ENCODE measurements at regions not wholly inside any gene's neighbourhood (a gene's known extent, or its start where the extent isn't known, plus 50 kb on each side); places are given as distances from the start of the nearest gene placed in this dataset.

- TF ChIP-seq NFYB (CRISPR knock-in tag; conservative IDR thresholded peaks at IDR 0.05; ENCODE audit: low read depth): no peak
- TF ChIP-seq ZSCAN18 (CRISPR knock-in tag; IDR thresholded peaks at IDR 0.05): no peak
- TF ChIP-seq NR2C2 (CRISPR knock-in tag; IDR thresholded peaks at IDR 0.05): no peak
- TF ChIP-seq, protein P1, sequence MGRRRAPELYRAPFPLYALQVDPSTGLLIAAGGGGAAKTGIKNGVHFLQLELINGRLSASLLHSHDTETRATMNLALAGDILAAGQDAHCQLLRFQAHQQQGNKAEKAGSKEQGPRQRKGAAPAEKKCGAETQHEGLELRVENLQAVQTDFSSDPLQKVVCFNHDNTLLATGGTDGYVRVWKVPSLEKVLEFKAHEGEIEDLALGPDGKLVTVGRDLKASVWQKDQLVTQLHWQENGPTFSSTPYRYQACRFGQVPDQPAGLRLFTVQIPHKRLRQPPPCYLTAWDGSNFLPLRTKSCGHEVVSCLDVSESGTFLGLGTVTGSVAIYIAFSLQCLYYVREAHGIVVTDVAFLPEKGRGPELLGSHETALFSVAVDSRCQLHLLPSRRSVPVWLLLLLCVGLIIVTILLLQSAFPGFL (CRISPR knock-in tag; IDR thresholded peaks at IDR 0.05; ENCODE audit: borderline replicate concordance): no peak
- TF ChIP-seq ZNF263 (CRISPR knock-in tag; IDR thresholded peaks at IDR 0.05; ENCODE audit: low read depth): no peak
Measured at GRCh38 chr22:34283844-34284243, 363.6 kb upstream of the LARGE1 start (continued).

DNA sequence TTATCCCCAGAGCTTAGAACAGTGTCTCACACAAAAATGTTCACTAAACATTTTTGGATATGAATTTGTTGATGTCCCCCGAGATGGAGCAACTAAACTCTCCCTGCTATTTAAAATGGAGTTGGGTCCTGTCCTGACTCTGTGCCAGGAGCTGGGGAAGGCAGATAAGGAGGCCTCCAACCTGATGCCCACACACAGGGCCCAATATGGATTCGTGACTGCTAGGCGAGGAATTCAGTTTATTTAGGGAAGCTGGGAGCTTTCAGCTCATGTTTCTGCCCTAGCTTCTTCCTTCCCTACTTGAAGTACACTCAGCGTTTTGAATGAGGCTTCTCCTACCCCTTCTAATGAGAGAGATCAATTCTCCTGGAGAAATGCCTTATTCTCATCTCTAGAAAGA, 373.0 kb upstream of the LARGE1 start:
- DNase-seq (ENCODE audit: low spot score) (no peak), ATAC-seq (no peak)
- Mint-ChIP-seq H3K4me1 (no peaks in the 10 kb centered on the region), H3K36me3 (no peaks in the 10 kb centered on the region), H3K9me3 (peaks cover 3% of the 10 kb centered on the region; the same call in 1 of the 2 replicates), H3K27ac (no peak overlapping the region), H3K4me3 (no peak overlapping the region), H3K27me3 (ENCODE audit: low read depth) (peaks cover 8% of the 10 kb centered on the region)
- TF ChIP-seq, protein P1 (CRISPR knock-in tag; IDR thresholded peaks at IDR 0.05; ENCODE audit: borderline replicate concordance): no peak
- no peak for TF ChIP-seq NR1H2 (CRISPR knock-in tag; IDR thresholded peaks at IDR 0.05)
- POLR2A ChIA-PET: no interaction called here
- CTCF ChIA-PET: no interaction called here

DNA sequence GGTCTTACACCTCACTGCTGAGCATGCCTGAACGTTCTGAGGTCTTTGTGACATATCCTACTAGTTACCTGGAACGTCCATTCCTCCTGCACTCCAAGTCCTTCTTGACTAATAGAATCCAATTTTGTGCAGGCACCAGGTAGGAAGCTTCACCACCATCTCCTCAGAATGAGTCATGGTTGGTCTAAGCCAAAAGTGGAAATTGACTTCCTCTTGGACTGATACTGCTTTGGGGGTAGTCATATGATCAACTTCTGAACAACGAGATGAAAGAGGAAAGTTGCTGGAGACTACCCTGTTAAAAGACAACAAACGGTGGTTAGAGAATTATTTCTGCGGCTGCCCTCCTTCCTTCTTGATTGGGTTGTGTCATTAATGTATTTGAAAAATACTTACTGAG, 374.2 kb upstream of the LARGE1 start:
- Mint-ChIP-seq H3K27ac (no peak overlapping the region), H3K27me3 (ENCODE audit: low read depth) (peaks cover 5% of the 10 kb centered on the region), H3K4me3 (no peak overlapping the region), H3K36me3 (no peaks in the 10 kb centered on the region), H3K9me3 (no peaks in the 10 kb centered on the region), H3K4me1 (no peaks in the 10 kb centered on the region)
- ATAC-seq (no peak), DNase-seq (ENCODE audit: low spot score) (no peak)
- ChIA-PET POLR2A (no interaction called here), CTCF (no interaction called here)
- TF ChIP-seq, protein P2, sequence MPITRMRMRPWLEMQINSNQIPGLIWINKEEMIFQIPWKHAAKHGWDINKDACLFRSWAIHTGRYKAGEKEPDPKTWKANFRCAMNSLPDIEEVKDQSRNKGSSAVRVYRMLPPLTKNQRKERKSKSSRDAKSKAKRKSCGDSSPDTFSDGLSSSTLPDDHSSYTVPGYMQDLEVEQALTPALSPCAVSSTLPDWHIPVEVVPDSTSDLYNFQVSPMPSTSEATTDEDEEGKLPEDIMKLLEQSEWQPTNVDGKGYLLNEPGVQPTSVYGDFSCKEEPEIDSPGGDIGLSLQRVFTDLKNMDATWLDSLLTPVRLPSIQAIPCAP (CRISPR knock-in tag; IDR thresholded peaks at IDR 0.05): no peak
- TF ChIP-seq, protein P3, sequence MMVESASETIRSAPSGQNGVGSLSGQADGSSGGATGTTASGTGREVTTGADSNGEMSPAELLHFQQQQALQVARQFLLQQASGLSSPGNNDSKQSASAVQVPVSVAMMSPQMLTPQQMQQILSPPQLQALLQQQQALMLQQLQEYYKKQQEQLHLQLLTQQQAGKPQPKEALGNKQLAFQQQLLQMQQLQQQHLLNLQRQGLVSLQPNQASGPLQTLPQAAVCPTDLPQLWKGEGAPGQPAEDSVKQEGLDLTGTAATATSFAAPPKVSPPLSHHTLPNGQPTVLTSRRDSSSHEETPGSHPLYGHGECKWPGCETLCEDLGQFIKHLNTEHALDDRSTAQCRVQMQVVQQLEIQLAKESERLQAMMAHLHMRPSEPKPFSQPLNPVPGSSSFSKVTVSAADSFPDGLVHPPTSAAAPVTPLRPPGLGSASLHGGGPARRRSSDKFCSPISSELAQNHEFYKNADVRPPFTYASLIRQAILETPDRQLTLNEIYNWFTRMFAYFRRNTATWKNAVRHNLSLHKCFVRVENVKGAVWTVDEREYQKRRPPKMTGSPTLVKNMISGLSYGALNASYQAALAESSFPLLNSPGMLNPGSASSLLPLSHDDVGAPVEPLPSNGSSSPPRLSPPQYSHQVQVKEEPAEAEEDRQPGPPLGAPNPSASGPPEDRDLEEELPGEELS (CRISPR knock-in tag; IDR thresholded peaks at IDR 0.05): no peak
- TF ChIP-seq JUN (CRISPR knock-in tag; IDR thresholded peaks at IDR 0.05): no peak
- no peak for TF ChIP-seq ZNF317 (CRISPR knock-in tag; IDR thresholded peaks at IDR 0.05; ENCODE audit: borderline replicate concordance, low read depth)
- no peak for TF ChIP-seq TP53 (CRISPR knock-in tag; IDR thresholded peaks at IDR 0.05)
- TF ChIP-seq, protein P4, sequence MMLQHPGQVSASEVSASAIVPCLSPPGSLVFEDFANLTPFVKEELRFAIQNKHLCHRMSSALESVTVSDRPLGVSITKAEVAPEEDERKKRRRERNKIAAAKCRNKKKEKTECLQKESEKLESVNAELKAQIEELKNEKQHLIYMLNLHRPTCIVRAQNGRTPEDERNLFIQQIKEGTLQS (CRISPR knock-in tag; conservative IDR thresholded peaks at IDR 0.05): no peak
- TF ChIP-seq, protein P1 (CRISPR knock-in tag; IDR thresholded peaks at IDR 0.05; ENCODE audit: borderline replicate concordance): no peak
- no peak for TF ChIP-seq CREB1 (CRISPR knock-in tag; IDR thresholded peaks at IDR 0.05)
- TF ChIP-seq IRF2 (CRISPR knock-in tag; IDR thresholded peaks at IDR 0.05; ENCODE audit: borderline replicate concordance, low read depth): no peak
- TF ChIP-seq ZNF423 (CRISPR knock-in tag; IDR thresholded peaks at IDR 0.05): no peak
- TF ChIP-seq GTF2I (CRISPR knock-in tag; conservative IDR thresholded peaks at IDR 0.05): no peak
- TF ChIP-seq ATF6 (CRISPR knock-in tag; IDR thresholded peaks at IDR 0.05): no peak
- TF ChIP-seq E2F4 (CRISPR knock-in tag; IDR thresholded peaks at IDR 0.05; ENCODE audit: borderline replicate concordance, low read depth): no peak
- TF ChIP-seq FOXJ3 (CRISPR knock-in tag; IDR thresholded peaks at IDR 0.05; ENCODE audit: borderline replicate concordance): no peak
- no peak for TF ChIP-seq ZNF396 (CRISPR knock-in tag; IDR thresholded peaks at IDR 0.05; ENCODE audit: borderline replicate concordance)

Measured in WTC11 (cell line).